Activated CD4-positive, alpha-beta T cell treated with anti-CD3 and anti-CD28 coated beads, Interleukin-2, Interleukin-4, amounts not matched to agents 100 ng/mL and 50 ng/mL, durations not matched to agents 16 hours and 8 hours (primary cell): ENCODE measurements at regions not wholly inside any gene's neighbourhood (a gene's known extent, or its start where the extent isn't known, plus 50 kb on each side); places are given as distances from the start of the nearest gene placed in this dataset.

Experiments used
- DNase-seq: peaks from one replicate; pipeline ENCODE4 v3.0.0-alpha.2; 2020; ENCODE audit warnings: low spot score

GRCh38 chr21:14869984-14870852 is 194.6 kb downstream of the NRIP1 start:
- DNase-seq = no peak

GRCh38 chr21:14866859-14867765 is 197.7 kb downstream of the NRIP1 start:
- DNase-seq = no peak

GRCh38 chr21:14864211-14865021 is 200.4 kb downstream of the NRIP1 start:
- peak; percentile 31 for DNase-seq

GRCh38 chr21:14863745-14864210 is 201.0 kb downstream of the NRIP1 start:
- DNase-seq = no peak

- peak; percentile 9 for DNase-seq
These were observed 201.7 kb downstream of the NRIP1 start for GRCh38 chr21:14862794-14863720.

GRCh38 chr21:14858311-14858710 is 206.5 kb downstream of the NRIP1 start:
- DNase-seq = no peak

GRCh38 chr21:14857529-14857928 is 207.3 kb downstream of the NRIP1 start:
- DNase-seq = no peak

GRCh38 chr21:14850394-14850793 is 214.4 kb downstream of the NRIP1 start:
- DNase-seq = no peak

GRCh38 chr21:14846621-14847020 is 218.2 kb downstream of the NRIP1 start:
- no peak for DNase-seq

- no peak for DNase-seq
These were observed 220.8 kb downstream of the NRIP1 start for GRCh38 chr21:14844001-14844400.

GRCh38 chr21:14842601-14843000 is 222.2 kb downstream of the NRIP1 start:
- DNase-seq = no peak

GRCh38 chr21:14841511-14842472 is 223.0 kb downstream of the NRIP1 start:
- no peak for DNase-seq

GRCh38 chr21:14838400-14838799 is 226.4 kb downstream of the NRIP1 start:
- no peak for DNase-seq

GRCh38 chr21:14836950-14837349 is 227.8 kb downstream of the NRIP1 start:
- DNase-seq = no peak

- no peak for DNase-seq
These were observed 231.0 kb downstream of the NRIP1 start for GRCh38 chr21:14833666-14834351.

- DNase-seq = no peak
These were observed 231.6 kb downstream of the NRIP1 start for GRCh38 chr21:14833241-14833640.

GRCh38 chr21:14830307-14830706 is 234.5 kb downstream of the NRIP1 start:
- no peak for DNase-seq

- no peak for DNase-seq
These were observed 235.1 kb downstream of the NRIP1 start for GRCh38 chr21:14829685-14830084.

- no peak for DNase-seq
These were observed 237.3 kb downstream of the NRIP1 start for GRCh38 chr21:14827468-14827867.
